ENCODE measurements at regions not wholly inside any gene's neighbourhood (a gene's known extent, or its start where the extent isn't known, plus 50 kb on each side); places are given as distances from the start of the nearest gene placed in this dataset.

DNA sequence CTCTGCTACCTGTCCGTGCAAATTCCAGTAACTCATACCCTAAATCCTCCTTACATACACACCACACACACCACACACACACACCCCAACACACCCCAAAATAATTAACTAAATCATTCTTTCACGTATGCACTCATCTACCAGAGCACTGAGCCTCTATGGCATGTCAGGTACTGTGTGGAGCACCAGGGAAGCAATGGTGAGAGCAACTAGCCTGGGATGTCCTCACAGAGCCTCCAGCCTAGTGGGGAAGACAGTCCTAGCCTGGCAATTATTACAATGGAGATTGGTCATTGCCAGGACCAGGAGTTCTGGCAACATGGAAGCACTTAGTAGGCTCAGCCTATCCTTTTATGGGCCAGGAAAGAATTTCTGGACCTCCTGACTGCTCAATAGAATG lies 72.7 kb upstream of the LCLAT1 start:
- DNase-seq (no peak), ATAC-seq (no peak)
- Histone ChIP-seq H3K27me3 (ENCODE audit: low read depth) (no peaks in the 10 kb centered on the region), H3K4me3 (no peak overlapping the region), H3K36me3 (no peaks in the 10 kb centered on the region), H3K4me1 (no peaks in the 10 kb centered on the region), H3K27ac (no peak overlapping the region), H3K9me3 (no peaks in the 10 kb centered on the region)
- intact Hi-C loops (cut with DNase I) = no loop called here
- TF ChIP-seq, protein P1, sequence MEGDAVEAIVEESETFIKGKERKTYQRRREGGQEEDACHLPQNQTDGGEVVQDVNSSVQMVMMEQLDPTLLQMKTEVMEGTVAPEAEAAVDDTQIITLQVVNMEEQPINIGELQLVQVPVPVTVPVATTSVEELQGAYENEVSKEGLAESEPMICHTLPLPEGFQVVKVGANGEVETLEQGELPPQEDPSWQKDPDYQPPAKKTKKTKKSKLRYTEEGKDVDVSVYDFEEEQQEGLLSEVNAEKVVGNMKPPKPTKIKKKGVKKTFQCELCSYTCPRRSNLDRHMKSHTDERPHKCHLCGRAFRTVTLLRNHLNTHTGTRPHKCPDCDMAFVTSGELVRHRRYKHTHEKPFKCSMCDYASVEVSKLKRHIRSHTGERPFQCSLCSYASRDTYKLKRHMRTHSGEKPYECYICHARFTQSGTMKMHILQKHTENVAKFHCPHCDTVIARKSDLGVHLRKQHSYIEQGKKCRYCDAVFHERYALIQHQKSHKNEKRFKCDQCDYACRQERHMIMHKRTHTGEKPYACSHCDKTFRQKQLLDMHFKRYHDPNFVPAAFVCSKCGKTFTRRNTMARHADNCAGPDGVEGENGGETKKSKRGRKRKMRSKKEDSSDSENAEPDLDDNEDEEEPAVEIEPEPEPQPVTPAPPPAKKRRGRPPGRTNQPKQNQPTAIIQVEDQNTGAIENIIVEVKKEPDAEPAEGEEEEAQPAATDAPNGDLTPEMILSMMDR (IDR thresholded peaks at IDR 0.05) = no peak

DNA sequence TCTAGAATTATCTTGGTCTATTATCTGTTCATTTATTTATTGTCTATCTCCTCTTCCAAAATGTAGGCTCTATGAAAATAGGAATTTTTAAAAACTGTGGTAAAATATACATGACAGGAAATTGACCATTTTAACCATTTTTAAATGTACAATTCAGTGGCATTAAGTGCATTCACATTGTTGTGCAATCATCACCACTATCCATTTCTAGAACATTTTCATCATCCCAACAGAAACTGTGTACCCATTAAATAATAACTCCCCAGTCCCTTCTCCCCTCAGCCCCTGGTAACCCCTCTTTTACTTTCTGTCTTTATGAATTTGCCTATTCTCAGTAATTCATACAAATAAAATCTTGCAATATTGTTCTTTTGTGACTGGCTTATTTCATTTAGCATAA lies 71.1 kb upstream of the LCLAT1 start:
- Histone ChIP-seq H3K36me3 (no peaks in the 10 kb centered on the region), H3K4me1 (no peaks in the 10 kb centered on the region)
- TF ChIP-seq, protein P1 (IDR thresholded peaks at IDR 0.05) = no peak

DNA sequence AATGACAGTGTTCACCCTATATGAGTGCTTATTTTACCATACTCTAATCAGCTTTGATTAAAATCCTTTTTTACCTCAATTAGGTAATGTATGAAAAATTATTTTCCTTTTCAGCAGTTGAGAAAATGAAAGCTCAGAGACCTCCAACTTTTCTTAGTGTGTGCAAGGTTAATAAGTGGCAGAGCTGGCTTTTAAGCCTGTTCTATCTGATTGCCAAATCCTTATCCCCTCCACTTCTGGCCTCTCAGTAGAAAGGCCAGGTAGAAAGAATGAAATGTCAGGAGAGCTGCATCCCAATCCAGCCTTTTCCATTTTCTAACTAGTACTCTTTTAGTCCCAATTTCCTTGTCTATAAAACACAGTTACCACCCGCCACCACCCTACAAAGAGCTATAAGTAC lies 67.6 kb upstream of the LCLAT1 start:
- no peak for ATAC-seq

More for the DNA sequence above, 71.1 kb upstream of the LCLAT1 start:
- no peak overlapping the region for H3K4me3 ChIP-seq
- H3K9me3 ChIP-seq = no peaks in the 10 kb centered on the region
- no peak for ATAC-seq
- H3K27ac ChIP-seq = no peak overlapping the region
- DNase-seq = no peak
- no peaks in the 10 kb centered on the region for H3K27me3 ChIP-seq (ENCODE audit: low read depth)
- intact Hi-C loops (cut with DNase I) = no loop called here

DNA sequence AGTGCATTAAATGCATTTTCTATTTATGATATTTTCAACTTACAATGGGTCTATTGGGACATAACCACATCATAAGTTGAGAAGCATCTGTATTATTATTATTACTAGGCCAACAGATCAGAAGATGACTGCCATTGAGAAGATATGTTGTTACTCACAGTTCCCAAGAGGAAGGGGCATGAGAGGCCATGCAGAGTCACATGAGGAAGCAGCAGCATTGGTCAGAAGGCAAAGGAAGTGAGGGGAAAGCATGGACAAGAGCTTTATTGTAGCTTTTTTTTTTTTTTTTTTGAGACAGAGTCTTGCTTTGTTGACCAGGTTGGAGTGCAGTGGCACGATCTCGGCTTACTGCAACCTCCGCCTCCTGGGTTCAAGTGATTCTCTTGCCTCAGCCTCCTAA lies 66.2 kb upstream of the LCLAT1 start:
- Histone ChIP-seq H3K36me3 (no peaks in the 10 kb centered on the region), H3K9me3 (no peaks in the 10 kb centered on the region), H3K27ac (no peak overlapping the region), H3K4me3 (no peak overlapping the region), H3K4me1 (no peaks in the 10 kb centered on the region), H3K27me3 (ENCODE audit: low read depth) (no peaks in the 10 kb centered on the region)
- no peak for ATAC-seq
- intact Hi-C loops (cut with DNase I) = no loop called here
- DNase-seq = no peak
- TF ChIP-seq, protein P1 (IDR thresholded peaks at IDR 0.05) = no peak

More for the DNA sequence above, 67.6 kb upstream of the LCLAT1 start:
- Histone ChIP-seq H3K36me3 (no peaks in the 10 kb centered on the region), H3K4me3 (no peak overlapping the region), H3K27me3 (ENCODE audit: low read depth) (no peaks in the 10 kb centered on the region), H3K9me3 (no peaks in the 10 kb centered on the region), H3K4me1 (no peaks in the 10 kb centered on the region), H3K27ac (no peak overlapping the region)
- no peak for DNase-seq
- TF ChIP-seq, protein P1 (IDR thresholded peaks at IDR 0.05) = no peak
- intact Hi-C loops (cut with DNase I) = no loop called here

DNA sequence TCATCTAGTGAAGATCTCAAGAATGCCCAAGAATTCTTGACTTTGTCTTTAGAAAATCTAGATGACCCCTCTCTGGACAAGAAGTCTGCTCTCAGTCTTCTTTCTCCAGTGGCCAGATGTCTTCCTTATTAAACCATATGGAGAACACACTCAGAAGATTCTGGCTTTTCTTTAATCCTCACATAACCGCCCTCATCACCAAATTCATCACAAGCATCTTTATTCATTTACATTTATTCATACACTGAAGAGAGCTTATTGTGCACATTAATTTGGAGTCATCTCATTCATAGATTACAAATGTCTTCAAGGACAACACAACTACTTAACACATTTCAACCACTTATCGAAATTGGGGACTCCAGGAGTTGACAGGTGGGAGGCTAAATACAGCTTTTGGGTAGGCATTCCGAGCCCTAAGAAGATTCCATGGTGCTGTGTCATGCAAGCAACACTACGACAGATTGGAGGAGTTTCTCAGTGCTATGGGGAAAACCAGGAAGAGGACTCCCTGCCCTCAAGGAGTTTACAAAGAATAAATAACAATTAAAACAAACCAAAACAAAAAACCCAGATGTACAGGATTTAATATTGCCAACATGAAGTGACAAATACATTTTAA lies 64.8 kb upstream of the LCLAT1 start:
- TF ChIP-seq, protein P1 (IDR thresholded peaks at IDR 0.05) = no peak
- no peaks in the 10 kb centered on the region for H3K4me1 ChIP-seq
- no peak for ATAC-seq

More for the DNA sequence above, 64.8 kb upstream of the LCLAT1 start:
- intact Hi-C loops (cut with DNase I) = no loop called here
- no peaks in the 10 kb centered on the region for H3K27me3 ChIP-seq (ENCODE audit: low read depth)
- no peak overlapping the region for H3K4me3 ChIP-seq
- no peaks in the 10 kb centered on the region for H3K36me3 ChIP-seq
- H3K9me3 ChIP-seq = no peaks in the 10 kb centered on the region
- no peak for DNase-seq
- no peak overlapping the region for H3K27ac ChIP-seq

Data from lower lobe of right lung (tissue), 2 donors.